ENCODE measurements at regions not wholly inside any gene's neighbourhood (a gene's known extent, or its start where the extent isn't known, plus 50 kb on each side); places are given as distances from the start of the nearest gene placed in this dataset.

DNA sequence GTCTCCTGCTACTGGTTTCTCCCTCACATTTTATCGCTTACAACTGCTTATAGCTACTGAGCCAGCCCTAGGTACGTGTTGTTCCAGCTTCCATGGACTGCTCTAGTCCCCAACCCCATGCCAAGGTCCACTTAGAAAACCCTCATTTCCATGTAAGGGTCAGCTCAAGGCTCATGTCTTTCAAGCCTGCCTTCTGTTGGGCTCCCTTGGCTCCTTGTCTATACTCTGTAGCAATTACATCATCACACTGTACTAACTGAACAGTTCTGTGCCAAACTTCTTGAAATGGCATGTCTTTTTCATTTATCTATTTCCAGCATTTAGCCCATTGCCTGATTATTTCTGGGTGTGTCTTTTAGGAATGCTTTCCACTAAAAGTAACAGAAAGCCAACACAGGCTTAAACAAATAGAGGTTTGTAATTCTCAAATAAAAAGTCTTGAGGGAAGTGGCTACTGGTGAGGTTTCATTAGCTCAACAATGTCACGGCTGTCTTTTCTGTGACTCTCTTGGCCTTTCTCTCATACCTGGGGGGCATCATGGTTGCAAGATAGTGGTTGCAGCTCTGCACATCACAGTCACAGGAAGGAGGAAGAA, 317.6 kb downstream of the TPBG start:
- TF ChIP-seq POLR2AphosphoS5 (IDR thresholded peaks at IDR 0.05): no peak
- TF ChIP-seq, protein P1, sequence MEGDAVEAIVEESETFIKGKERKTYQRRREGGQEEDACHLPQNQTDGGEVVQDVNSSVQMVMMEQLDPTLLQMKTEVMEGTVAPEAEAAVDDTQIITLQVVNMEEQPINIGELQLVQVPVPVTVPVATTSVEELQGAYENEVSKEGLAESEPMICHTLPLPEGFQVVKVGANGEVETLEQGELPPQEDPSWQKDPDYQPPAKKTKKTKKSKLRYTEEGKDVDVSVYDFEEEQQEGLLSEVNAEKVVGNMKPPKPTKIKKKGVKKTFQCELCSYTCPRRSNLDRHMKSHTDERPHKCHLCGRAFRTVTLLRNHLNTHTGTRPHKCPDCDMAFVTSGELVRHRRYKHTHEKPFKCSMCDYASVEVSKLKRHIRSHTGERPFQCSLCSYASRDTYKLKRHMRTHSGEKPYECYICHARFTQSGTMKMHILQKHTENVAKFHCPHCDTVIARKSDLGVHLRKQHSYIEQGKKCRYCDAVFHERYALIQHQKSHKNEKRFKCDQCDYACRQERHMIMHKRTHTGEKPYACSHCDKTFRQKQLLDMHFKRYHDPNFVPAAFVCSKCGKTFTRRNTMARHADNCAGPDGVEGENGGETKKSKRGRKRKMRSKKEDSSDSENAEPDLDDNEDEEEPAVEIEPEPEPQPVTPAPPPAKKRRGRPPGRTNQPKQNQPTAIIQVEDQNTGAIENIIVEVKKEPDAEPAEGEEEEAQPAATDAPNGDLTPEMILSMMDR (IDR thresholded peaks at IDR 0.05): no peak

Measured in esophagus muscularis mucosa (tissue), 3 donors.